GM18508 (cell line): ENCODE measurements at regions not wholly inside any gene's neighbourhood (a gene's known extent, or its start where the extent isn't known, plus 50 kb on each side); places are given as distances from the start of the nearest gene placed in this dataset.
A peak's percentile ranks its signal among the peaks of the same experiment; 100 is the strongest.
"Not testable (repeated sequence)": the region's sequence is repeated elsewhere in the genome, so short reads cannot be mapped to it uniquely, and the experiment has no call there.

Experiments
- ATAC-seq: cut with Tn5 transposase; IDR thresholded peaks from one replicate; pipeline ENCODE4 v1.9.1; 2021; ENCODE audit warnings: moderate number of reproducible peaks; ENCODE audit not compliant: insufficient read depth, unreplicated experiment

DNA sequence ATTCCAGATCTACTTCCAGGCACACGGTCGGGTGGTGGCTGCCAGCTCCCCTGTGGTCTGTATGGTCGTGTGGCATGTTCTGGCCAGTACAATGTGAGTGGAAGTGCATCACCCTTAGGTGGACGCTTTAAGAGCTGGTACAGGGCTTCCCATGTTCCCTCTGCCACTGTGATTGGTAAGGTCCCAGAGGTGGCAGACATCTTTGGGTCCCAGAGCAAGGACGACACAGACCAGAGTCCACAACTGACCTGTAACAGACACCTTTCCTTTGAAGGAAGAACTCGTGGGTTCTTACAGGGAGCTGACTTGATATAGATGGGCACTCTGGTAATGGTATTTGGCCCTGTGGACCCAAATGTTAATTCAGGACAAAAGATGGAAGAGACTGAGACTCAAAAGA lies 90.0 kb upstream of the GDNF start:
- no peak for ATAC-seq

DNA sequence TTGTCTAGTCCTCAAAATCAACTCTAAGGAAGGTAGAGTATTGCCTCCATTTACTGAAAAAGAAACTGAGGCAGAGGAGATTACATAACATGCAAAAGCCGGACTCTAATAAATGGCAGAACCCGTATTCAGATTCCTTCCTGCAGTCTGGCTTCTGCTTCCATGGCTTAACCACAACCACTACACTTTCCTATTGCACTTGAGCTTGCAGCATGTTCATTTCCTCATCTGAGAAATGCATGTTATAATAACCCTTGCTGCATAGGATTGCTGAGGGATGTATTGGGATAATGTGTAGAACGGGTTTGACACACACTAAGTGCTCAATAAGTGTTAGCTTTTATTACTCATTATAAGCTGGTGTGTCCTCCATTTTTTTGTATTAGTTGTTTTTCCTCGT lies 87.9 kb upstream of the GDNF start:
- ATAC-seq: not testable (repeated sequence)

GRCh38 chr5:37926732-37927131 lies 86.9 kb upstream of the GDNF start:
- ATAC-seq: no peak

- ATAC-seq: no peak
Measured at GRCh38 chr5:37921452-37921851, 81.6 kb upstream of the GDNF start.

- ATAC-seq: no peak
Measured at GRCh38 chr5:37918424-37918823, 78.6 kb upstream of the GDNF start.

DNA sequence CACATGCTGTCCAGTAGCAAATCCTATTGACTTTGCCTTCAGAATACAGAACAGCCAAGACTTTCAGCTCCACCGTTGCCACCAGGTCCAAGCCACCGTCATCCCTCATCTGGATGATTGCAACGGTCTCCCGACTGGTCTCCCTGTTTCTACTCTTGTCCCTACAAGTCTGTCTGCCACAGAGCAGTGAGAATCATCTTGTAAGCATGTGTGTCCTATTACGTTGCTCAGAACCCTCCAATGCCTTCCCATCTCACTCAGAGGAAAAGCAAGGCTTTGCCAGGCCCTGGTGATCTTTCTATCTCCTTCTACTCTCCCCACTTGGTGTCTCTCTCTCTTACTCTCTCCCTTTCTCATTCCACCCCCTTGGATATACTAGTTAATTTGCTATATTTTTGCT lies 76.7 kb upstream of the GDNF start:
- no peak for ATAC-seq

DNA sequence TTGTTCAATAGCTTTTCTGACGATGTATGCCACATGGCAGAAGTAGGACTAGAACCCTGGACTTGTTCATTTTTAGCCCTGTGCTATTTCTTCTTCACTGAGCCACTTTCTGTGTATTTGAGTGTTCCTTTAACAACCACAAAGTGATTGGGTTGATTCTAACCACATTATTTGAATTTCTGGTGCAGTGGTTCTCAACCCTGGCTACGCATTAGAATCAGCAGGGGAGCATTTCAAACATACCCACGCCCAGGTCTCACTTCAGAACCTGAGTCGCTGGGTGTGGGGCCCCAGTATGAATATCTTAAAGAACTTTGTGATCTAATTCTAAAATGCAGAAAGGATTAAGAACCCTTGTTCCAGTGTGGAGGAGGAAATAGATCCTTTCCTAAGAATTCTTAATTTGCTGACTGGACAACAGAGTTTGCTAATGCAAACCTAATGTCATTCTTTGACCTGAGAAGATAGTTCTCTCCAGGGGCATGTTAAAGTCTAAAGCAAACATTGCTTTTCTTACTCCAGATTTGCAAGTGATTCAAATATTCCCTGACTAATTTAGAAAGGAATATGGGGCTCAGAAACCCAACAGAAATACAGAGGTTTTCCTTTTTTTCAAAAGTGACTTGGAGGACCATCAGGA lies 75.4 kb upstream of the GDNF start:
- ATAC-seq: peak; percentile 77

GRCh38 chr5:37909610-37910266 lies 69.9 kb upstream of the GDNF start:
- ATAC-seq: peak; percentile 56

DNA sequence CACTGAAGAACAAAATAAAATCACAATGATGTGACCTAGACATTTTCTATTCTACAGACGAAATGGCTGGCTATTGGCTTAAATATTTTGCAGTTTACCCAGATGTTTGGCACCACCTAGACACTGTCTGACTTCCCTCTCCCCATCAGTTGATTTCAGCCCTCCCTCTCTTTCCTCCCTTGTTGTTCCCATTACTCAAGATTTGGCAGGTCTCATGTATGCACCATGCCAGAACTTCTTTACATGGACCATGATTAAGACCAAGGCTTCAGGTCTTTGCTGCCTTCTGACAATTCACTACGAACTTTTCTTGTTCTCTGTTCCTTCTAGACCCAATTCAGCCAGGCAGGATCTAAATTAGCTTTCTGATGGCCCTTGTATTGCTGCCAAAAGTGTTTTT lies 66.6 kb upstream of the GDNF start:
- no peak for ATAC-seq

DNA sequence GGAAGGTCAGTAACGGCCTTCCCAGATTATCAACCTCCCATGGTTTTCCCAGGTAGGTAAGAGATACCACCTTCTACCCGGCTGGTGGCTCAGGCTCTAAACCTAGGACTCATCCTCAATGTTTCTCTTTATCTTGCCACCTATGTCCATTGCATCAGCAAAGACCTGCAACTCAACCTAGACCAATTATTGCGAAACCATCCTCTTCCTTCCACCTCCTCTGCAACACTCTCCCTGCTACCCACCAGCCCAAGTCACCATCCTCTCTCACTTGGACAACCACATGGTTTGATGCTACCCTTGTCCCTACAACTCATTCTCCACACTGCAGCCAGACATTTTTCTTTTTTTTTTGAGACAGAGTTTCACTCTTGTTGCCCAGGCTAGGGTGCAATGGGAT lies 65.4 kb upstream of the GDNF start:
- no peak for ATAC-seq

DNA sequence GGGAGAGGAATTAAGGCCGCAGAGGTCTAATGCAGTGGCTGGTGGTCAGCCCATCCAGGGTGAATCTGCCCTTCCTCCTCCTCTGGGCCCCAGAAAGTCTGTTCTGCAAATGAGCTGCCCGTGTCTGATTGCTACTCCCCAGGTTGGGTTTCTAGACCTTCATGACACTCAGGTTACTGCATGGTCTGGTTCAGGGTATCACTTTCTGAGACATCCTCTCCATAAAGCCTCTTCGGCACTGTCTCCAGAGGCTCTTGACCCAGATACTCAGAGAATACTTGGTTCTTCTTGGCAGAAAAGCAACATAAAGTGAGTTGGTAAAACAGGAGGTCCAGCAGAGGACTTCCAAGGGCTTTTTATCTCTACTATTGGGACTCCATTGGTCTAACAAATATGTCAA lies 62.5 kb upstream of the GDNF start:
- no peak for ATAC-seq

DNA sequence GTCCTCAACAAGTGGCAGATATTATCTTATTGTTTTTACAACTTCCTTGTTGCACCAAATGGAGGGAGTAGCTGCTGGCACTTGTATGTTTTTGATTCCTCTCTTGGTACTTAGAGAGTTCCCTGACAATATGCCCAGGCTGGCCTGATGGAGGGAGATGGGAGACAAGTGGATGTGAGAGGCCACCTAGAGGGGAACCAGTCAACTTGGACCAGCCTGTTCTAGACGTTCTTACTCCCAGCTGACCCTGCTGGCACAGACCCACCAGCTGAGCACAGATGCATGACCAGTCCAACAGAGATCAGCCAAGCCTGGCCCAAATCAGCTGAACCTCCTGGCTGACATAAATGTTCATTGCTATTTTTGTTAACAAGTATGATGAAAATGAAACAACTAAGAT lies 60.9 kb upstream of the GDNF start:
- ATAC-seq: no peak

- ATAC-seq: no peak
Measured at GRCh38 chr5:37899037-37899436, 59.2 kb upstream of the GDNF start.

DNA sequence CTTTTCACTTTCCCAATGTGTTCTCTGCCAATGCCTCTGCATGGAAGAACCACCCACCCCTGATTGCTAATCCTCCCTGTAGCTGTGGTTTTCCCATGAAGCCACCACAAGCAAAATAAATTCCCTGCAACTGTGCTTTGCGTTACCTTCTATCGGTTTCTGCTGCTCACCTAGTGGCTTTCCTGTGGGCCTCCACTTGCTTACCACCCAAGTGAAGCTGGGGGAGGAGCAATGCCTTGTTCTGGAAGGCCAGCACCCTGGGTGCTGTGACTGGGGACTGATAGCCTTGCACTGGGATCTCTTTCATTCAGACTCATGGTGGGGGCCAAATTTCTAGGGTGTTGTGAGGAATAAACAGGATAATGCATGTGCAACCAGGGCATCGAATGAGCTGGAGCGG lies 56.3 kb upstream of the GDNF start:
- ATAC-seq: no peak

DNA sequence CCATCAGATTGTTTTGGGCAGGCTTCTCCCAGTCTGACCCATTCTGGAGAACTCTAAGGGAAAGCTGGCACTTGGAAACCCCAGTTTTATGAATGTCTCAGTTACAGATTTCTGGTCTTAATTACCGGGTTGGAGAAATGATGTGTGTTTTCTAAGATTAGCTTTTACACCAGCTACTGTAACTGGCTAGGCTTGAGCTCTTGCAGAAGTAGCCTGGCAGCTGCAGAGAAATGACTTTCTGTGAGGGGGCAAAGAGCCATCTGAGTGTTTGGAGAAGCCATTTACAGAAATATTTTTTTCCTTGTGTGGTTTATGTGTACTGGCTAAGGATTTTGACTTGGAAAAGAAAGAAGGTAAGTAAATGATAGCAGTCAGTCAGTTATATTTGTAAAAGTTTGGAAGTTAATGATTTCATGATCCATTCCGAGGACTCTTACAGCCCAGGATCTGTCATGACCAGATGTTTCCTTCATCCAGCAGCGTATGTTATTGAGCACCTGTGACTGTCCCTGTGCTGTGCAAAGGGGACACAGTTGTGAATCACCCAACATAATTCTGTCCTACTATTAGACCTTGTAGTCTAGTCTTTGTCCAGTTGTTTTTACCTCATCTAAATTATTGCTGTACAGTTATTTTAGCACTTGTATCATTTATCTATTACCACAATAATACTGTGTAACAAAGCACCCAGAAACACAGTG lies 53.7 kb upstream of the GDNF start:
- ATAC-seq: no peak

DNA sequence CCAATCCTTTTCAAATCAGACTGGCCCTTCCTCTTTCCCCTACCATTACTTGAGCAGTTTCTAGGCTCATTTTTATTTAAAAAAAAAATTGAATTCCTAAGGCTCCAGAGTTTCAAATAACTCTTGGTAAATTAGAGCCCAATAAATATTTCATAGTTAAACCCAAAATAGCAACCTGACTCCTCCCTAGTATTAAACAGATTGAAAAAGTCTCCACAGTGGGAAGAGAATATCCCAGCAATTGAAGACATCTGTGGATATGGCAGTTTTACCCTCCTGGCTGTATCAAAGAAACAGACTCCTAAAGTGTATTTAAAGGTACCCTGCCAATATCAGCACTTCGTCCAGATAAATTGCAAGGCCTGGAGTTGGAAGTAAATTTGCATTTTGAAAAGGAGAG lies 52.7 kb upstream of the GDNF start:
- no peak for ATAC-seq

GRCh38 chr5:37891832-37892231 lies 52.0 kb upstream of the GDNF start:
- ATAC-seq: no peak

GRCh38 chr5:37889612-37890317 lies 49.9 kb upstream of the GDNF start:
- no peak for ATAC-seq
